ENCODE measurements at regions not wholly inside any gene's neighbourhood (a gene's known extent, or its start where the extent isn't known, plus 50 kb on each side); places are given as distances from the start of the nearest gene placed in this dataset.
"Not testable (repeated sequence)": the region's sequence is repeated elsewhere in the genome, so short reads cannot be mapped to it uniquely, and the experiment has no call there.

DNA sequence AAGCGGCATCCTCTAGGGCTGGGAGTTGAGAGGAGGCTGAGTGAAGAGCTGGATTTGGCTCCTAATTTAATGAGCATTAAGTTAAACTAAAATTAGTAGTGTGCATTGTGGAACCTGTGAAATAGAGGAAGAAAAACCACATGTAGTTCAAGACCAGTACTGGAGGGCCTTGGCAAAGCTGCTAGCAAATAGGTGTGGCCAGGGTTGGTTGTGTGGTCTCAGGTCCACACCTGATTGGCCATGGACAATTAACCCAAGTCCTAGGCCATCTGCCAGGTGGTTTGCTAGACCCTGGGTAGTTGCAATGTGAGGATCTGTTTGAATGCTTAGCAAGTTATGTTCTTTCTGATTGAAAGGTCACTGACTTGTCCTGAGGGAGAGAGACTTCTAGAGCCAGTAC, 275.5 kb downstream of the PDCD6IP start:
- TF ChIP-seq CTCF (IDR thresholded peaks at IDR 0.05) (no peak), POLR2A (IDR thresholded peaks at IDR 0.05) (no peak)
- H3K36me3 ChIP-seq: no peaks in the 10 kb centered on the region
- intact Hi-C loops (cut with DNase I): no loop called here
- no peaks in the 10 kb centered on the region for H3K4me1 ChIP-seq
- no peak overlapping the region for H3K4me3 ChIP-seq
- no peaks in the 10 kb centered on the region for H3K9me3 ChIP-seq
- WGBS, 2 donors: 73 to 88% methylated on average over 1 of the region's 1 CpG
- DNase-seq: no peak
- H3K27ac ChIP-seq: no peak overlapping the region
- no peaks in the 10 kb centered on the region for H3K27me3 ChIP-seq

- no peak for DNase-seq
- no peaks in the 10 kb centered on the region for H3K36me3 ChIP-seq
- H3K4me1 ChIP-seq: no peaks in the 10 kb centered on the region
- H3K9me3 ChIP-seq: no peaks in the 10 kb centered on the region
- no peaks in the 10 kb centered on the region for H3K27me3 ChIP-seq
- TF ChIP-seq CTCF (IDR thresholded peaks at IDR 0.05) (no peak), POLR2A (IDR thresholded peaks at IDR 0.05) (no peak)
- H3K27ac ChIP-seq: no peak overlapping the region
- WGBS, 2 donors: 85 to 87% methylated on average over 4 to 6 of the region's 8 CpGs
- no peak overlapping the region for H3K4me3 ChIP-seq
- intact Hi-C loops (cut with DNase I): no loop called here
Observed at GRCh38 chr3:34075975-34076374, 277.5 kb downstream of the PDCD6IP start.

DNA sequence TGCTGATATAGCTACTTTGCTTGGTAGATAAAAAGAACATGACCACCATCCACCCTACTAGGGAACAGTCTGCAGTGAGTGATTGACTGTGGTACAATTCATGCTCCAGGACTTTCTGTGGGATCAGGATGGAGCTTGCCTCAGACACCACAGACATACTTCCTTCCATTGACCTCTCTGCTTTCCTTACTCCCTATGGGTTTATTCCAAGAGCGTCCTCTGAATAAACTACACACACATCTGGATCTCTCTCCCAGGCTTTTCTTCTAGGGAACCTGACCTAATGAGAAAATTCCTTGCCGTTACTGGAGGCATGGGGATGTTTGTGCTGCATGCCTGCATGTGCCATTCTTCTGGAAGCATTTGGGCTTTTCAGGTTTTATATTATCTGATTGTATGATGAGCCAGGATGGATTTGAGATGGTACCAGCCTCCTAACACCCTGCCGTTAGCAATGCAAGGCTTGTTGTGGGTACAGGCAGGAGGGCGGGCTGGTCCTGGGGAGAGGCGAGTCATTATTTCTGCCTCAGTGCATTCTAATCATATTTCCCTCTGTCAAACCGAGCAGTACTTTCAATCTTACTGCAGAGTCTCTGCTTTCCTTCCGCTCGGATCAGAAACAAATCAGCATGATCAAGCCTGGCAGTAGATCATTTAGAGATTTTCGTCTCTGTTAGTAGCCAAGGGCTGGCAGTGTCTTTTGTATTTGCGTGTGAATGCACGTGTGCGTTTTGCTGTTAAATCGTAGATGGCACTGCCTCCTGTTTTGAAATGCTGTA, 279.2 kb downstream of the PDCD6IP start:
- no peak for TF ChIP-seq POLR2A (IDR thresholded peaks at IDR 0.05)
- TF ChIP-seq CTCF (IDR thresholded peaks at IDR 0.05): no peak
- intact Hi-C loops (cut with DNase I): no loop called here
- no peaks in the 10 kb centered on the region for H3K4me1 ChIP-seq
- H3K4me3 ChIP-seq: no peak overlapping the region
- DNase-seq: no peak
- H3K36me3 ChIP-seq: no peaks in the 10 kb centered on the region
- H3K27ac ChIP-seq: no peak overlapping the region
- H3K9me3 ChIP-seq: no peaks in the 10 kb centered on the region
- 73 to 76% methylated on average over 13 of the region's 13 CpGs for WGBS, 2 donors
- H3K27me3 ChIP-seq: no peaks in the 10 kb centered on the region

DNA sequence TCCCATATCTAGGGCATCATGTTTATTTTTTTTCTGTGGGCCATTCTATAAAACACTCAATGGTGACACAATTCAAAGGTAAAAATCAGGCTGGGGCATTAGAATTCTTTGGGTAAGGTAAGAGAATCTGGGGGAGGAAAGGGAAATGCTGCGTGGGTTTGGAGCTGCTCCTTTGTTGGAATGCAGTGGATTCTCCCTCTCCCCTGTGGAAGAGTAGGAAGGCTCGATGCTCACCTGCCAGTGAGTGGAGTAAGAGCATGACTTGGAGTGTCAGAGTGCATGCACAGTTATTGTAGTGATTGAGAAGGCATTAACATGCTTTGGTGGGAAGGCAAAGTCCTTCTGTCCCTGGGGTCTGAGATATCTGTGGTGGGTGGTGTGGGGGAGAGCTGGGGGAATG, 280.0 kb downstream of the PDCD6IP start:
- Histone ChIP-seq H3K4me1 (no peaks in the 10 kb centered on the region), H3K9me3 (no peaks in the 10 kb centered on the region), H3K27me3 (no peaks in the 10 kb centered on the region), H3K36me3 (no peaks in the 10 kb centered on the region), H3K27ac (no peak overlapping the region), H3K4me3 (no peak overlapping the region)
- TF ChIP-seq POLR2A (IDR thresholded peaks at IDR 0.05): no peak
- TF ChIP-seq CTCF (IDR thresholded peaks at IDR 0.05): no peak
- no peak for DNase-seq
- intact Hi-C loops (cut with DNase I): no loop called here
- WGBS, 2 donors: 62 to 73% methylated on average over 2 of the region's 2 CpGs

DNA sequence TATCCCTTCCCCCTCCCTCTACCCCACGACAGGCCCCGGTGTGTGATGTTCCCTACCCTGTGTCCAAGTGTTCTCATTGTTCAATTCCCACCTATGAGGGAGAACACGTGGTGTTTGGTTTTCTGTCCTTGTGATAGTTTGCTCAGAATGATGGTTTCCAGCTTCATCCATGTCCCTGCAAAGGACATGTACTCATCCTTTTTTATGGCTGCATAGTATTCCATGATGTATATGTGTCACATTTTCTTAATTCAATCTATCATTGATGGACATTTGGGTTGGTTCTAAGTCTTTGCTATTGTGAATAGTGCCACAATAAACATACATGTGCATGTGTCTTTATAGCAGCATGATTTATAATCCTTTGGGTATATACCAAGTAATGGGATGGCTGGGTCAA, 281.4 kb downstream of the PDCD6IP start:
- H3K27ac ChIP-seq; H3K9me3 ChIP-seq; H3K36me3 ChIP-seq; DNase-seq; H3K4me3 ChIP-seq; H3K4me1 ChIP-seq; H3K27me3 ChIP-seq; intact Hi-C loops (cut with DNase I): not testable (repeated sequence)
- WGBS, 2 donors: 83 to 85% methylated on average over 3 of the region's 3 CpGs

GRCh38 chr3:34090379-34090778, 291.9 kb downstream of the PDCD6IP start:
- H3K4me1 ChIP-seq; H3K27me3 ChIP-seq; H3K4me3 ChIP-seq; H3K9me3 ChIP-seq; intact Hi-C loops (cut with DNase I); H3K36me3 ChIP-seq; DNase-seq; H3K27ac ChIP-seq: not testable (repeated sequence)
- WGBS, 2 donors: 84 to 96% methylated on average over 7 of the region's 7 CpGs

Measured in esophagus squamous epithelium (tissue), 5 donors.